WTC11 (cell line): ENCODE measurements at regions not wholly inside any gene's neighbourhood (a gene's known extent, or its start where the extent isn't known, plus 50 kb on each side); places are given as distances from the start of the nearest gene placed in this dataset.

Experiments
- SP1 ChIP-seq: sonication (generic); formaldehyde crosslinking; conservative IDR thresholded peaks from 2 replicates; pipeline ENCODE4 v1.8.1; 2022; ENCODE audit warnings: missing genetic modification reagents
- TF ChIP-seq, protein P1 (sequence below): fragments of 200-600 bp; IDR thresholded peaks from 2 replicates; pipeline ENCODE4 v1.8.0; 2022; ENCODE audit warnings: antibody characterized with exemption
- TF ChIP-seq, protein P2 (sequence below): fragments of 250-450 bp; sonication (Bioruptor Pico); IDR thresholded peaks from 2 replicates; pipeline ENCODE4 v1.9.0; 2021; ENCODE audit warnings: mild to moderate bottlenecking, borderline replicate concordance

DNA sequence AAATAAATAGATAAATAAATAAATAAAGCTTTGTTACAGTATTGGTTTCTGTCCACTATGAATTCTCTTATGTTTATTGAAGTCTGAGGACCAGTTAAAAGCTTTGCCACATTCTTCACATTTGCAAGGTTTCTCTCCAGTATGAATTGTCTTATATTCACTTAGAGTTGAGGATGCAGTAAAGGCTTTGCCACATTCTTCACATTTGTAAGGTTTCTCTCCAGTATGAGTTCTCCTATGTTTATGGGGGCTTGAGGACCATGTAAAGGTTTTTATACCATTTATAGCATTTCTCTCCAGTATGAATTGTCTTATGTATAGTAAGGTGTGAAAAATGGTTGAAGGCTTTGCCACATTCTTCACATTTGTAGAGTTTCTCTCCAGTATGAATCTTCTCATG lies 168.3 kb downstream of the ZNF737 start:
- TF ChIP-seq, protein P1, sequence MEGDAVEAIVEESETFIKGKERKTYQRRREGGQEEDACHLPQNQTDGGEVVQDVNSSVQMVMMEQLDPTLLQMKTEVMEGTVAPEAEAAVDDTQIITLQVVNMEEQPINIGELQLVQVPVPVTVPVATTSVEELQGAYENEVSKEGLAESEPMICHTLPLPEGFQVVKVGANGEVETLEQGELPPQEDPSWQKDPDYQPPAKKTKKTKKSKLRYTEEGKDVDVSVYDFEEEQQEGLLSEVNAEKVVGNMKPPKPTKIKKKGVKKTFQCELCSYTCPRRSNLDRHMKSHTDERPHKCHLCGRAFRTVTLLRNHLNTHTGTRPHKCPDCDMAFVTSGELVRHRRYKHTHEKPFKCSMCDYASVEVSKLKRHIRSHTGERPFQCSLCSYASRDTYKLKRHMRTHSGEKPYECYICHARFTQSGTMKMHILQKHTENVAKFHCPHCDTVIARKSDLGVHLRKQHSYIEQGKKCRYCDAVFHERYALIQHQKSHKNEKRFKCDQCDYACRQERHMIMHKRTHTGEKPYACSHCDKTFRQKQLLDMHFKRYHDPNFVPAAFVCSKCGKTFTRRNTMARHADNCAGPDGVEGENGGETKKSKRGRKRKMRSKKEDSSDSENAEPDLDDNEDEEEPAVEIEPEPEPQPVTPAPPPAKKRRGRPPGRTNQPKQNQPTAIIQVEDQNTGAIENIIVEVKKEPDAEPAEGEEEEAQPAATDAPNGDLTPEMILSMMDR: no peak
- TF ChIP-seq, protein P2, sequence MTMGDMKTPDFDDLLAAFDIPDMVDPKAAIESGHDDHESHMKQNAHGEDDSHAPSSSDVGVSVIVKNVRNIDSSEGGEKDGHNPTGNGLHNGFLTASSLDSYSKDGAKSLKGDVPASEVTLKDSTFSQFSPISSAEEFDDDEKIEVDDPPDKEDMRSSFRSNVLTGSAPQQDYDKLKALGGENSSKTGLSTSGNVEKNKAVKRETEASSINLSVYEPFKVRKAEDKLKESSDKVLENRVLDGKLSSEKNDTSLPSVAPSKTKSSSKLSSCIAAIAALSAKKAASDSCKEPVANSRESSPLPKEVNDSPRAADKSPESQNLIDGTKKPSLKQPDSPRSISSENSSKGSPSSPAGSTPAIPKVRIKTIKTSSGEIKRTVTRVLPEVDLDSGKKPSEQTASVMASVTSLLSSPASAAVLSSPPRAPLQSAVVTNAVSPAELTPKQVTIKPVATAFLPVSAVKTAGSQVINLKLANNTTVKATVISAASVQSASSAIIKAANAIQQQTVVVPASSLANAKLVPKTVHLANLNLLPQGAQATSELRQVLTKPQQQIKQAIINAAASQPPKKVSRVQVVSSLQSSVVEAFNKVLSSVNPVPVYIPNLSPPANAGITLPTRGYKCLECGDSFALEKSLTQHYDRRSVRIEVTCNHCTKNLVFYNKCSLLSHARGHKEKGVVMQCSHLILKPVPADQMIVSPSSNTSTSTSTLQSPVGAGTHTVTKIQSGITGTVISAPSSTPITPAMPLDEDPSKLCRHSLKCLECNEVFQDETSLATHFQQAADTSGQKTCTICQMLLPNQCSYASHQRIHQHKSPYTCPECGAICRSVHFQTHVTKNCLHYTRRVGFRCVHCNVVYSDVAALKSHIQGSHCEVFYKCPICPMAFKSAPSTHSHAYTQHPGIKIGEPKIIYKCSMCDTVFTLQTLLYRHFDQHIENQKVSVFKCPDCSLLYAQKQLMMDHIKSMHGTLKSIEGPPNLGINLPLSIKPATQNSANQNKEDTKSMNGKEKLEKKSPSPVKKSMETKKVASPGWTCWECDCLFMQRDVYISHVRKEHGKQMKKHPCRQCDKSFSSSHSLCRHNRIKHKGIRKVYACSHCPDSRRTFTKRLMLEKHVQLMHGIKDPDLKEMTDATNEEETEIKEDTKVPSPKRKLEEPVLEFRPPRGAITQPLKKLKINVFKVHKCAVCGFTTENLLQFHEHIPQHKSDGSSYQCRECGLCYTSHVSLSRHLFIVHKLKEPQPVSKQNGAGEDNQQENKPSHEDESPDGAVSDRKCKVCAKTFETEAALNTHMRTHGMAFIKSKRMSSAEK: no peak
- TF ChIP-seq SP1 (CRISPR knock-in tag): no peak
